ENCODE measurements at regions not wholly inside any gene's neighbourhood (a gene's known extent, or its start where the extent isn't known, plus 50 kb on each side); places are given as distances from the start of the nearest gene placed in this dataset.

GRCh38 chr18:38898167-38898566 is 1332.6 kb upstream of the CELF4 start:
- no peak for DNase-seq

DNA sequence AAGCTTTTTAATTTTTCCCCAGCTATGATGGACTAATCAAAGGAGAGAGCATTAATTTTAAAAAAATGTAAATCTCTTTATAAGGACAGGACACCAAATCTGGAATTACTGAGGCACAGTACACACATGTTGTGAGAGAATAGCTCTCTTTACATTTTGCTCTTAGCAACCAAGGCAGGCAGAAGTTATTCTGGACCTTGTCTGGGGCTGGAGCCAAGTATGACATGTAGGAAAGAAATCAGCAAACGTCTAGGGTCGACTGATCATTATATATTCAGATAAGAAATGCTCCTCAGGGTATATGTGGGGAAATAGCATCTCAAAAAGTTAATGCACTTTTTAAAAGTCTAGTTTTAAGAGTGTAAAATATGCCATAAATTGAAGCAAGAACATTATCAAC is 1330.0 kb upstream of the CELF4 start:
- no peak for DNase-seq

DNA sequence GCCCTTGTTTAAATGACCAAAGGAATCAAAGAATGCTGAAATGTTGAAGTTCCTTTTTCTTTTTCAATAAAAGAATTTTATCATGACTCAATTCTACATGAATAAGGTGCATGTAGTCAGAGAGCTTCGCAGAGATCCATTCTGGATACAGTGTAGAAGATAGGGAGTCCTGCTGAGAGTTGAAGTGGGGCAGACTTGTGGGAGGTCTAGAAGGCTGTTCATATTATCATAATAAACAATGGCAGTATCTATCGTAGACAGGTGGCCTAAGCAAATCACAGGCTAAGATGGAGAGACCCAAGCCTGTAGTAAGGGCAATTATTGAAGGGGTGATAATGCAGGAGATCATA is 1322.0 kb upstream of the CELF4 start:
- no peak for DNase-seq

DNA sequence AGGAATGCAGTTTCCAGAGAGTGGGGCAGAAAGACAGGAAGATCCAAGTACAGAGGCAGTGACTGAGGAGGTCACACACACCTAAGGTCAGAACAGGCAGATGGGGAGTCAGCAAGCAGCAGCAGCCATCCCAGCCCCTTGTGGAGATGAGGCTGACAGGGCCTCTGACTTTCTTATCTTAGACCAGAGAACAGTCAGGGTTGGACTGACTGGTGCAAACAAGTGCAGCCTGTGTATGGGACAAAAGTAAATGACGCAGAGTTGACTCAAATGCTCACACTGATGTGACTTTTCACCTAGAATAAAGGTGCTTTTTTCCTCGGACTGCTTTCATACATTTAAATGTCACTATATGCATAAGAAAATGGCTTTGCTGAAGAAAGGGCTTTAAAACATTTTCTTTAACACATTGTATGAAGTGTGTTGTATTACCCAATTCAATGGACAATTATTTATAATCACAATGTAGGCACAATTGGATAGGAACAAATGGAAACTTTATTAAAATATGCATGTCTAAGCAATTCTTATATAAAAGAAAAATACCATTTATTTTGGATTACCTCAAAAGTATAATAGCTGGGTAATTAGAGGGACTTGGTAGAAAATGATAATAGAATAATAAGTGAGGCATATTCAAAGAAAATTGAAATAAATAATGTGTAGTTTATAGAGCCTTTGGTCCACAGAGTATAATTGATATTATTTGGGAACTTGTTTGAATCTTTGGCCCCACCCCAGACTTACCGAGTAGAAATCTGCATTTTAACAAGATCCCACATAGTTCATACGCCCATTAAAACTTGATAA is 1321.5 kb upstream of the CELF4 start:
- DNase-seq, result no peak

- no peak for DNase-seq
These were observed 1320.6 kb upstream of the CELF4 start for GRCh38 chr18:38886235-38886634.

- no peak for DNase-seq
These were observed 1318.5 kb upstream of the CELF4 start for GRCh38 chr18:38884050-38884449.

DNA sequence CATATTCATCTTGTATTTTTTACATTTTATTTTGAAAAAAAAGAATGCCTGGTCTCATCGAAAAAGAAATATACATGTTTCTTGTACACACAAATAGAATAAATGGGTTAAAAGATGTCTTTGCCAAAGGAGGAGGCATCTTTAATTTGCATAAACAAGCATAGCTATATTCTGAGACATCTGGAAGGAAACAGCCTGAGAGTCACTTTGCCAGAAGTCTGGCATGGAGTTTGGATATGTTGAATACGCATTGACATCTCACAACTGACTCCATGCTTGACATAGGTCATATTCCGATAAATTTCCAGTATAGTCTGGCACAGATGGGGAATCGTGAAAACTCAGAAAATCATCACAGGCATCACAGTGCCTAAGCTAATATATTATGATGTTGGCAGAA is 1317.5 kb upstream of the CELF4 start:
- DNase-seq, result no peak

DNA sequence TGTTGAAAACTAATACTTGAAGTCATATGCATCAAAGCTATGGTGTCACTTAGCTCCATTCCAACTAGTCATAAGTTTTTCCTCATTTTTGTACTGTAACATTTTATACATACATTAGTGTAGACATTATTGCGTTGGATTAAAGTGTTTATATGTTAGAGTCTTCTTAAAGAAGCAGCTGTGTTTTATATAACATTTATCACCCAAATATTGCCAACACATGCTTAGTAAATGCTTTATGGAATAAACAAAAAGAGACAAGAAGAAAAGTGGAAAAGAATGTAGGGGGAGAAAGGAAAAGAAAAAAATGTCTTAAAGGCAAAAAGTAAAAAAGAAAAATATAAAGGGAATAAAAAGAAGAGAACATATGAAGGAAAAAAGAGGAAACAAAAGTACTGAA is 1314.3 kb upstream of the CELF4 start:
- DNase-seq, result no peak

- no peak for DNase-seq
These were observed 1306.7 kb upstream of the CELF4 start for GRCh38 chr18:38872342-38872741.

DNA sequence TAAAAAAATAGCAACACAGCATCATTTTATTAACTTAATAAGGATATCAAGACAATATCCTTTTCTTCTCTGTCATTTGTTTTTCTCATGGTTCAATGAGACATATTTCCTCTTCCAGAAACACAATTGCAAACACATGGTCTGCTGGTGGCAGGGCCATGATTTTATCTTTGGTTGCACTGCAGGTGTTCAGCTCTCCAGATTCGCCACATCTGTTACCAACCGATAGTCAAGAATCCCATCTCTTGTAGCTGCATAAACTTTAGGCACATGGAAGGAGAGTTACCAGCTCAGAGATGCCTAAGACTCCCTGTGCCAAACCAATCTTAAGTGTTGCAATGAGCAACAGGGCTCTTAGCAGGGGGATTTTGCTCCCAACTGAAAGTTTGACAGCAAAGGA is 1303.2 kb upstream of the CELF4 start:
- DNase-seq, result no peak

GRCh38 chr18:38867680-38868079 is 1302.1 kb upstream of the CELF4 start:
- no peak for DNase-seq

DNA sequence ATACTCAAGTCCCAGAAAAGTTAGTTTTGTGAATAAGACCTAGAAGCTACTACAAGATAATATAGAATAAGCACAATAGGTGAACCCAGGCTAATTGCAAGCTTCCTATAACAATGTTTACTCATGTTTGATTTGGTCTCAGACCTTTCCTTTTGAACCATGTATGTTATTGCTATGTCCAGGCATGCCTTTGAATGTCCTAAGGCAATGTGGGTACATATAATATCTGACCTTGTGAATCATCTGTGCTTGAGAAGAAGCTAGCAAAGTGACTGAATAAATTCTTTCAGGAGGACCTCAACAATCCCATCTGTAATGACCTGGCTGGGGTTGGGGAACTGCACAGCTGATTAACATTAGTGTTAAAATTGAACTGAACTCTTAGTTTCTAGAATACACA is 1285.9 kb upstream of the CELF4 start:
- no peak for DNase-seq

DNA sequence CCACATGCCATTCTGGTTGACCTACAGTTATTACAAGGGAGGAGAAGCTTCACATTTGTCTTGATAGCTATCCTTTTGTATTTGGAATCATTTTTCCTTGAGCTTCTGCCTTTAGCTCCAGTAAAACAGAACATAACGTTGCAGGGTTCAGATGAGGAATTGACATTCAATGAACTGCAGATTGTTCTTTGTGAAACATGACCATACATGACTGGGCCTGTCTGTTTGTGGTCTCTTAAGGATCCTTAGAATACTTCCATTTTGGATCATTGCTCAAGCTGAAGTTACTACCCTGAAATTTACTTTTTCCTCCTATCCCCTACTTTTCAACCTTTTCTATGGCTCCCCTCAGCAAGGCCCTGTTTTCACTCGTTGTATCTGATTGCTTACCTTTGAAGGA is 1281.7 kb upstream of the CELF4 start:
- DNase-seq, result no peak

DNA sequence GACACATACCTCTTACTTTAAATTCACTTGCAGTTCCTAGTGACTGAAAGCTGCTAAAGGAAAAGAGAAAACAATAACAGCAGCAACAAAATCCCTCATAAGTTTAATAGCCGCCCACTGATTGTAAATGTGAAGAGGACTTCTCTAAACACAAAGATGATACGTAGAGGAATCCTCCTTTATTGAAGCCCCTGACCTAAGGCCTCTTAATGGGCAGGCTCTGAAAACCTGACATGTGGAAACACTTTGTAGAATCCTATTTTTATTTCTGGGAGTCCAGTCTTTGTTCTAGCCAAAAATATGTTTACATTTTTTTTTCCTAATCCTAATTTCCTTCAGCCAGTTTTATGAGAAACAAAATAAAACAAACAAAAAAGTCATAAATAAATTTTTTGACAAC is 1277.7 kb upstream of the CELF4 start:
- DNase-seq, result no peak

DNA sequence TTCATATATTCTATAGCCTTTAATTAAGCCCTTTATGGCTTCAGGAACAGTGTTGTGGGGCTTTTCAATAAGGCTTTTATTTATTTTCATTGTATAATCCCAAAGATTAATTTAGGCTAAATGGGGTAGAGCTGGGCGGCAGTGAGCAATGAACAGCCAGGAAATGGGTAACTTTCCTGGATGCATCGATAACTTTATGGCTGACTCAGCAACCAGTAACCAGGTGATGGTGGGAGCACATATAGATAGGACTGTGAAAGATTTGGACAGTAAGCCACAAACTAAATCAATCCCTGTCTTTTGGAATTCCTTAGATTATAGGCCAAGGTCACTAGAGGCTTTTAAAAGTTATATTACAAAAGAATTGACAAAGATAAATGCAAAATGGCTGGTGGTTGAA is 1260.6 kb upstream of the CELF4 start:
- DNase-seq, result no peak

DNA sequence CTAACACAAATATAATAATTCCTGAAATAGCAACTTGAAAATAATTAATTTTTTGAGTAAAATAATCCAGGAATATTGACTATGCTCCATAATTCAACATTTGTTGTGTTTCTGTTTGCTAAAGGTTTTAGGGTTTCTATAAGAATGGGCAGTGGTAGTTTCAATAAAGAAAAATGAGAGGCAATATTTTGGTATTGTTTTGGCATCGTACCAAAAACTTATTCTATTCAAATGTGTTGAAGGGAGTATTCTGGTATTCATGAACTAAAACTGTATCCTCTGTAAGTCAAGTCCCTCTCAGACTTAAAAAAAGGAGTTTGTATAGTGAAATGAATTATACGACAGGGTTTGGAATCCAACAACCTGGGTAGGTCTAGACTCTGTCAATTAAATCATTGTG is 1245.6 kb upstream of the CELF4 start:
- DNase-seq, result no peak

GRCh38 chr18:38810789-38811188 is 1245.2 kb upstream of the CELF4 start:
- no peak for DNase-seq

DNA sequence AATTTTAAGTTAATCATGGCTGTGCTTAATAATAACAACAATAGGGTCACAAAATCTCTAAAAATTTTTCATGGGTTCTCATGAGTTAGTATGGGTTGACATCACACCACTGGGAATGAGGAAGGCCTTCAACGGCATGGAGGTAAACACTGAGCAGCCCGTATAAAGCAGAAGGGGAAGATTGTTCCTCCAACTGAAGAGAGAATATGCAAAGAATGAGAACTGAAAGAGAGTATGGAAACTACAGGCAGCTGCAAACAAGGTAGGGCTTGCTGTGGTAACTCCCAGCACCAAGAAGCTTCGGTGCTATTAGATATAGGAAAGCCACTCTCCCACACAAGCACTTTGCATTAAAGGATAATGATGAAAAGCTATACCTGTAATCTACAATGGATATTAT is 1242.3 kb upstream of the CELF4 start:
- DNase-seq, result no peak

- no peak for DNase-seq
These were observed 1239.7 kb upstream of the CELF4 start for GRCh38 chr18:38805256-38805655.

GRCh38 chr18:38801640-38802039 is 1236.0 kb upstream of the CELF4 start:
- no peak for DNase-seq

DNA sequence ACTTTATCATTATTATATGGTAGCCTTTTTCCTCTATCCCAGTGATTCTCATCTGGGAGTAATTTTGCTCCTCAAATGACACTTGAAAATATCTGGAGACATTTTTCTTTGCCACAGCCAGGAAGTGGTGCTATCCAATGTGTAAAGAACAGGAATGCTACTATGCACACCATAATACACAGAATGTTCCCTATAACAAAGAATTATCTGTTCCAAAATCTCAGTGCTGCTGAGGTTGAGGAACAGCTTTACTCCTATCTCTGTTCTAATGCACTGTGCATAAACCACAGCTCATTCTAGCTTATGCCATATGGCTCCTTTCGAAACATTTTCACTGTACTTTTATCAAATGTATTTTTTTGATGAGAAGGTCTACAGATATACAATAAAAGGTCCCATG is 1231.2 kb upstream of the CELF4 start:
- DNase-seq, result no peak

- DNase-seq, result no peak
These were observed 1227.1 kb upstream of the CELF4 start for GRCh38 chr18:38792731-38793130.

GRCh38 chr18:38790786-38791185 is 1225.2 kb upstream of the CELF4 start:
- no peak for DNase-seq

GRCh38 chr18:38790303-38790702 is 1224.7 kb upstream of the CELF4 start:
- no peak for DNase-seq

- DNase-seq, result no peak
These were observed 1223.5 kb upstream of the CELF4 start for GRCh38 chr18:38789141-38789540.

DNA sequence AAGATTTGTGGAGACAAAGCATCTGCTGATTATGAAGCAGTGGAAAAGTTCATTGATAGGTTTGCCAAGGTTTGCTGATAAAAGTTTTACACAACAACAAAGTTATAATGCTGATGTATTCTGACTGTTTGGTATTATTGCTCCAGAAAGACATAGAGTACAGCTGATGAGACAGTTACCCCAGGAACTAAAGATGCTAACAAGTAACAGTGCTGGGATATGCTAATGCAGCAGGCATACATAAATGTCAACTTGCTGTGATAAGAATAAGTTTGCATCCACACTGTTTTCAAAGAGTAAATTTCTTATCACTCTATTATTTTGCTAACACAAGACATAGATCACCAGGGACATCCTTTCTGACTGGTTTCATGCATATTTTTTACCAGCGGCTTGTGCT is 1221.3 kb upstream of the CELF4 start:
- DNase-seq, result no peak
